ENCODE measurements at regions not wholly inside any gene's neighbourhood (a gene's known extent, or its start where the extent isn't known, plus 50 kb on each side); places are given as distances from the start of the nearest gene placed in this dataset.

- TF ChIP-seq CTCF (IDR thresholded peaks at IDR 0.05; ENCODE audit: low read length) (no peak), EZH2 (optimal IDR thresholded peaks at IDR 0.05; ENCODE audit: low read depth, low read length) (no peak), EZH2phosphoT487 (IDR thresholded peaks at IDR 0.05; ENCODE audit: low read length) (no peak)
Measured at GRCh38 chr14:101352567-101352966, 208.7 kb upstream of the DIO3 start.

Measured in MM.1S (cell line).